ENCODE measurements at regions not wholly inside any gene's neighbourhood (a gene's known extent, or its start where the extent isn't known, plus 50 kb on each side); places are given as distances from the start of the nearest gene placed in this dataset.

- DNase-seq: no peak
Measured at GRCh38 chrX:34999702-35000101, 57.1 kb downstream of the FAM47B start.

GRCh38 chrX:35006361-35006760 is 63.8 kb downstream of the FAM47B start:
- no peak for DNase-seq

DNA sequence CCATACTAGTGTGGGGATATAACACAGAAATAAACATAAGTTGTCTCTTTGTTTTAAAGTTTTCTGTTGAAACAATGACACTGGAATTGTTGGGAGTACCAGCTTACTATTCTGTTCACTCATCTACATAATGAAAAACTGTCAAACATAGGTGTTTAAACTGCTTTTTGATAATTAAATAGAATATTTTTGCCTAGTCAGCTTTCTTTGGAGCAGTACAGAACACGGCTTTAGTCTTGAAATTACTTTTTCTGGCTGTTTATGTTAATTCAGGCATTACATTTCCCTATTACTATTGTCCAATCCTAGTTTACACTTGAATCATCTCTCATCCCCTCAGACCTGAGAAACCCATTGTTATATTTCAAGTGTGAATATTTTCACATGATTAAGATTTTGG is 73.0 kb downstream of the FAM47B start:
- DNase-seq: no peak

DNA sequence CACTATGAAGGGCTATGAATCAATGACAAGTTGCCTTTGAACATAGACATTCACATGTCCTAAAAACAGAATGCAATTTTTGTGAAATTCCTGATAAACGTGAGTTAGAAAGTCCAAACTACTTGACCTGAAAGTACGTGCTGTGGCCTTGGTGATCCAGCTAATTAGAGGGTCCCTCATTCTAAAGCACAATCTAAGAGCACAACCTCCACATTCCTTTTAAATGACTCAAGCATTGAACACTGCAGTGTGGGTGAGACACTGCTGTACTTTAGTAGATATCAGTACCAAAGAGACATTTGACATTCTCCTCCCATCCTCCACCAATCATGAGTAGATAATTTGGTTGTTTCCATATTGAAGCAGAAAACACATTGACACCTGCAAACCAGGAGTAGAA is 73.5 kb downstream of the FAM47B start:
- DNase-seq: no peak

- DNase-seq: no peak
Measured at GRCh38 chrX:35017284-35017683, 74.7 kb downstream of the FAM47B start.

- DNase-seq: no peak
Measured at GRCh38 chrX:35023683-35024082, 81.1 kb downstream of the FAM47B start.

DNA sequence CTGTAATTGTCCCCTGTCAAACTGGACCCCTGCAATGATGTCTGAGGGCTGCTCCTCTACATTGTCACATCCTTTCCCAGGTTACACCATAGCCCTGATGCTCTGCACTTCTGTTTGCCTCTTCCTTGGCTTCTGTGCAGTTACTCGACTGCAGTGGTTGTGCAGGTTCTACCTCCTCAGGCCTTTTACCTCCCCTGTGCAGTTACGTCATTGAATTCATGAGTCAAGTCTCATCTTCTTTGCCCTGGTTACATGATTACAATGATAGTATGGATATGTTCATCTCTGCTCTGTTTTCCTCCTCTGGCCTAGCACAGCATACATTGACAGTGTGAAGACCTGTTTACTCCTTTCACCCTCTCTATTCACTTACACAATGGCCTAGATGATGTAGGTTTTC is 83.2 kb downstream of the FAM47B start:
- DNase-seq: no peak

- DNase-seq: no peak
Measured at GRCh38 chrX:35040871-35041270, 98.3 kb downstream of the FAM47B start.

- DNase-seq: no peak
Measured at GRCh38 chrX:35046660-35047296, 104.2 kb downstream of the FAM47B start.

GRCh38 chrX:35076061-35076460 is 133.5 kb downstream of the FAM47B start:
- DNase-seq: no peak

DNA sequence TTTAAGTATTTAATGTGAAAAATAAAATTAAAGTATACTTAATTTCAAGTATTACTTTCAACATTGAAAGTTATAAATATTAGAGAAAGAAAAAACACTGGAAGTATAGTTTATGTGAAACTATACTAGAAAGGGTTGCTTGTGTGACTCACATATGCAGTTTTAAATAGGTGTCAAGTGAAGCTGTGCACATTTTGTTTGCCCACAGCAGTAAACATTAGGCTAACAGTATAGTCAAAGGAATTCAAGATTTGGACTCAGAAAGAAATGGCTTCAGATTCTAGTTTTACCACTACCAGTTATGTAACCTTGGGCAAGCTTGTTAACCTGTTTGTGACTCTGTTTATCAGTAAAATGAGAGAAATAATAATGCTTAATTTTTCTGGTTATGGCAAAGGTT is 148.2 kb downstream of the FAM47B start:
- no peak for DNase-seq

DNA sequence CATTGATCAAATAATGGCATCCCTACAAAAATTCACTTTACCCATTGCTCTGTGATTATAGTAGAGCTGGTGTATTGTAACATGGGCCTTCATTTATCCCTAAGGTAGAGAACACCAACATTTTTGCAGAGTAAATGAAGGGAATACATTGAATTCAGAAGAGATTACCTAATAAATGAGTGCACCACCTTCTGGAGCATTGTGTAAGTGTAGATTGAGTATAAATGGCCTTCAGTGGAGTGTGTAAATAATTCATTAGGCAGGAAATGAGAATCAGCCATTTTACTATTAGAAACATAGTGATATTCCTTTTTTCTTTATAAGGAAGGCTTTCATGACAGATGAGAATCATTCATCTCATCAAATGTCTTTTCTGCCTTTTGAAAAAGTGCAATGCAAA is 155.8 kb downstream of the FAM47B start:
- no peak for DNase-seq

GRCh38 chrX:35101901-35102300 is 159.3 kb downstream of the FAM47B start:
- no peak for DNase-seq

DNA sequence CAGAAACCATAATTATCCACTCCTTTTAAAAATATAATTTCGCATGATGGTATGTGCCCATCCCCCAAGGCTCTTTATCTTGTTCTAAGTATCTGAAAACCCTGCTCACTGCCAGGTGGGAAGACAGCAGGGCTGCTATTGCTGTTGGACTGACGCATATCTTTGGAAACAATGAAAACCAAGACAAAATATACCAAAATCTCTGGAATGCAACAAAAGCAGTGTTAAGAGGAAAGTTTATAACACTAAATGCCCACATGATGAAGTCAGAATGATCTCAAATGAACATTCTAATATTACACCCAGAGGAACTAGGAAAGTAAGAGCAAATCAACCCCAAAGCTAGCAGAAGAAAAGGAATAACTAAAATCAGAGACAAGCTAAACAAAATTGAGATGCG is 162.0 kb downstream of the FAM47B start:
- DNase-seq: no peak

GRCh38 chrX:35115205-35115604 is 172.6 kb downstream of the FAM47B start:
- DNase-seq: no peak

- DNase-seq: no peak
Measured at GRCh38 chrX:35122756-35123155, 180.2 kb downstream of the FAM47B start.

GRCh38 chrX:35149517-35149916 is 206.9 kb downstream of the FAM47B start:
- DNase-seq: no peak

GRCh38 chrX:35150052-35150451 is 207.5 kb downstream of the FAM47B start:
- DNase-seq: no peak

DNA sequence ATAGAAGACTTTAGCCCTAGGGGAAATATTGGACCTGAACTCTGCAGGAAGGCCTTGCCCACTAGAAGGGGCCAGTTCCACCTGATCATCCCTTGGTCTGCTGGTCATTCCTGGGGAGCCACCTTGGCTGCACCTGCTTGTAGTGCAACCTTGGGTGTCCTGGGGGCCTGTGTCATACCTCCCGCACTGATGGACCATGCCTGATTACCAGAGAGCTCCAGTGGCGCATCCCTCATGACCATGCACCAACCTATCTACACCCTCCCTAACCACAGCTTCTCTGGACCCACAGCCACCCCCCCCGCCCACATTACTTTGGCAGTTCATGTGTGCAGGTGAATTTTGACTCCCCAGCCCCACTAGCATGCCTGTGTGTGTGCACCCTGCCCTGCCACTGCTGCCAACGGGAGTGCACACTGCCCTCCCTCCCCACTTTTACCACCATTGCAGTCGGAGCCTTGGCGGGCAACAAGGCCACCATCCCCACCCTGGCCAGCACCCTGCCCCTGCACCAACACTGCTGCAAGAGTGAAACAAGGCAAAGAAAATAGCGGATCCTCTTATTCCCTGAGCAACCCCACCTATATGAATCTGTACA is 208.1 kb downstream of the FAM47B start:
- DNase-seq: no peak

GRCh38 chrX:35166023-35166422 is 223.4 kb downstream of the FAM47B start:
- peak; percentile 7 for DNase-seq
